Stimulated activated naive B cell treated with anti-CD40 and anti-IgM and Interleukin-4, amounts not matched to agents 10 μg/mL and 1 μg/mL and 100 μg/mL, for 72 hours (primary cell): ENCODE measurements at regions not wholly inside any gene's neighbourhood (a gene's known extent, or its start where the extent isn't known, plus 50 kb on each side); places are given as distances from the start of the nearest gene placed in this dataset.
"Not testable (repeated sequence)": the region's sequence is repeated elsewhere in the genome, so short reads cannot be mapped to it uniquely, and the experiment has no call there.

Experiments used
- ATAC-seq, 2 donors: fragments of 150-1000 bp; cut with Tn5 transposase; replicated peaks; 2 replicates each; pipeline ENCODE4 v1.10.0; 2021; ENCODE audit warnings: moderate library complexity in 1 of 2
- DNase-seq: peaks from one replicate; pipeline ENCODE4 v3.0.0; 2021
- H3K27ac Mint-ChIP-seq: one replicate; pipeline ENCODE4 v1.8.0; 2022; ENCODE audit warnings: mild to moderate bottlenecking, mixed read lengths
- H3K27me3 Mint-ChIP-seq, 2 donors: one replicate each; pipeline ENCODE4 v1.8.0; 2022; ENCODE audit warnings: mixed read lengths in 2 of 2
- H3K36me3 Mint-ChIP-seq, 2 donors: one replicate each; pipeline ENCODE4 v1.8.0; 2022; ENCODE audit warnings: mixed read lengths in 2 of 2, mild to moderate bottlenecking in 1 of 2
- H3K4me1 Mint-ChIP-seq, 2 donors: one replicate each; pipeline ENCODE4 v1.8.0; 2022; ENCODE audit warnings: mixed read lengths in 2 of 2, mild to moderate bottlenecking in 1 of 2
- H3K4me3 Mint-ChIP-seq, 2 donors: one replicate each; pipeline ENCODE4 v1.8.0; 2022; ENCODE audit warnings: mild to moderate bottlenecking in 2 of 2, mixed read lengths in 2 of 2, moderate library complexity in 1 of 2
- H3K9me3 Mint-ChIP-seq, 2 donors: one replicate each; pipeline ENCODE4 v1.8.0; 2022; ENCODE audit warnings: mixed read lengths in 2 of 2, mild to moderate bottlenecking in 1 of 2

DNA sequence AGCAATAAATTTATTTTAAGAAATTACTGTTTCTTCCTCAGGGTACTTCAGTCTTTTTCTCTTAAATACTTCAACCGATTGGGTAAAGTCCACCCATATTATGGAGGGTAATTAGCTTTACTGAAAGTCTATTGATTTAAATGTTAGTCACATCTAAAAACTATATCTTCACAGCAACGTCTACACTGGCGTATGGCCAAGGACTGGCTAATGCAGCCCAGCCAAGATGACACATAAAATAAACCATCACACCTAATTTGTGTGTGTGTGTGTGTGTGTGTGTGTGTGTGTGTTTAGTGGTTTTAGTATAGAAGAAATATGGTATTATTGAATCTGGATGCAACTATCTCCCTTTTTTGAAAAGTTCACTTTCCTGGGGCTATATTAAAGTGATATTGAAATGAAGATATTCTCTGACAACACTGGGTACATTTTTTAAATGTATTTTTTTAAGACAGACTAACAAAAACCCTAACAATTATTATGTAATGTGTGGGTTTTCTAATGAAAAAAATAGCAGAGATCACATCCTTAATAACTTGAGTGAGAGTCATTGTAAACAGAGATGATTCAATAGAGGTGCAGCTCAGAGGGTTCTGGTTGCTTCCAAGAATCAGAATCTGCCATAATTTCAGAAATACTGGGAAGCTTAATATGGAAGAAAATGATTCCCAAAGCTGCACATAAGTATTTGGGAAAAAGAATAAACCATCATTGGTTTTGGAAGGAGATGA, 584.2 kb upstream of the MBL2 start:
- ATAC-seq (no peak), DNase-seq (no peak)
- Mint-ChIP-seq H3K27ac (no peak overlapping the region), H3K9me3 (peaks cover 3 to 12% of the 10 kb centered on the region in 2 donors), H3K4me3 (no peak overlapping the region), H3K4me1 (no peaks in the 10 kb centered on the region), H3K27me3 (no peaks in the 10 kb centered on the region), H3K36me3 (no peaks in the 10 kb centered on the region)

DNA sequence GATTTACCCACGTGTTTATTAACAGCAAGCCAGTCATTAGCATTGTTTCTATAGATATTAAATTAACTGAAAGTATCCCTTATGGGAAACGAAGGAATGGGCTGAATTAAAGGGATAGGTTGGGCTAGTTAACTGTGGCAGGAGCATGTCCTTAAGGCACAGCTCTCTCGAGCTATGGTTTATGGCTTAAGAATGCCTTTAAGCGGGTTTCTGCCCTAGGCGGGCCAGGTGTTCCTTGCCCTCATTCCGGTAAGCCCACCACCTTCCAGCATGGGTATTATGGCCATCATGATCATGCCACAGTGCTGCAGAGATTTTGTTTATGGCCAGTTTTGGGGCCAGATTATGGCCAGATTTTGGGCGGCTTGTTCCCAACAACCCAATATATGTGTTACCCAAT, 569.9 kb upstream of the MBL2 start:
- H3K4me1 Mint-ChIP-seq, H3K36me3 Mint-ChIP-seq, ATAC-seq, H3K27ac Mint-ChIP-seq, H3K4me3 Mint-ChIP-seq, H3K27me3 Mint-ChIP-seq, DNase-seq, H3K9me3 Mint-ChIP-seq: not testable (repeated sequence)

DNA sequence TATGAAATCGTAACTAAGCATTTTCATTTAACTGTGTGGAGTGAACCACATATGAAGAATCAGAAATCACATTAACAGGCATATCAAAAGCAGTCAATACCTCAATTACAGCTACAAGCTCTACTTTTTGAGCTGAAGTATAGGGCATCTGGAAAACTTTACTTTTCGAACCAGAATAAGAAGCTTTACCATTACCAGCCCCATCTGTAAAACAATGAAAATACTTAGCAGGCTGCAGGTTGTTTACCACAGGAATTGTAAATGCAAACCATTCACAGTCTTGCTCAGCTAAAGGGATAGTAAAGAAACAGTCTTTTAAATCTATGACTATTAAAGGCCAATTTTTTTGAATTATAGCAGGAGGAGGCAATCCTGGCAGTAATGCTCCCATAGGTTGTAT, 565.6 kb upstream of the MBL2 start:
- not testable (repeated sequence) for H3K36me3 Mint-ChIP-seq, ATAC-seq, DNase-seq, H3K4me3 Mint-ChIP-seq, H3K27me3 Mint-ChIP-seq, H3K4me1 Mint-ChIP-seq, H3K27ac Mint-ChIP-seq
- H3K9me3 Mint-ChIP-seq = peaks cover 9 to 14% of the 10 kb centered on the region in 2 donors

DNA sequence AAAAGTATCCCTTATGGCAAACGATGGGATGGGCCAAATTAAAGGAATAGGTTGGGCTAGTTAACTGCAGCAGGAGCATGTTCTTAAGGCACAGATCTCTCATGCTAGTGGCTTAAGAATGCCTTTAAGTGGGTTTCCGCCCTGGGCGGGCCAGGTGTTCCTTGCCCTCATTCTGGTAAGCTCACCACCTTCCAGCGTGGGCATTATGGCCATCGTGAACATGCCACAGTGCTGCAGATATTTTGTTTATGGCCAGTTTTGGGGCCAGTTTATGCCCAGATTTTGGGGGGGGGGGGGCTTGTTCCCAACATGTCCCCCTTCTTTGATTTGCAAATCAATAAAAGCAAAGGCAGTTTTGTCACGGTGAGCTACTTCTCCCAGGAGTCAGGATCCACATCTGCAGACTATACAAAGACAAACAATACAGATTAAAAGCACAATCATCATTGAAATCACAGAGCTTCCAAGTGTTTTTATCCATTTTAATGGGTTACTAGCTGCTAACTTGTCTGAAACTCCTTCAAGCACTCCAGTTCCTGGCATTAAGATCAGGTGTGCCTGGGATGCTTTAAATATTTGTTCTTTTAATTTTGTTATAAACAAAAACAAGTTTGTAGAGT, 563.3 kb upstream of the MBL2 start:
- DNase-seq, H3K36me3 Mint-ChIP-seq, H3K4me3 Mint-ChIP-seq, H3K27ac Mint-ChIP-seq, ATAC-seq, H3K4me1 Mint-ChIP-seq, H3K27me3 Mint-ChIP-seq: not testable (repeated sequence)
- peaks cover 9 to 14% of the 10 kb centered on the region in 2 donors for H3K9me3 Mint-ChIP-seq

DNA sequence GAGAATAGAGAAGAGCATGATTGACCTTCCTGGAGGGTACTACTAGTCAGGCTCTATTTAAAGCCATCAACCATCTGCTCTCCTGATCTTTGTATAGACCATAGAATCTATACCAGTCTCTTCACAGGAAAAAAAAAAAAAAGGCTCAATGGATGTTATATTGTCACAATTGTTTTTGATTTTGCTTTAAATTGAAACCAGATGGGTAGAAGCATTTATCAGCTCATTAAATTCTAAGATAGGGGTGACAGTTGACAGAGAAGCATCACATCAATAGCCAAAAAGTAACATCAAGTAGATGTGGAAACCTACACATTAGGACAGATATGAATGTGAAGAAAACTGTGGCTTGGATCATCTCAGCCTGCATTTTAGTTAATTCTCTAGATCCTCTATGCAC, 558.9 kb upstream of the MBL2 start:
- ATAC-seq (no peak), DNase-seq (no peak)
- Mint-ChIP-seq H3K36me3 (no peaks in the 10 kb centered on the region), H3K27ac (no peak overlapping the region), H3K27me3 (no peaks in the 10 kb centered on the region), H3K9me3 (peaks cover 6 to 7% of the 10 kb centered on the region in 2 donors), H3K4me3 (no peak overlapping the region), H3K4me1 (no peaks in the 10 kb centered on the region)

DNA sequence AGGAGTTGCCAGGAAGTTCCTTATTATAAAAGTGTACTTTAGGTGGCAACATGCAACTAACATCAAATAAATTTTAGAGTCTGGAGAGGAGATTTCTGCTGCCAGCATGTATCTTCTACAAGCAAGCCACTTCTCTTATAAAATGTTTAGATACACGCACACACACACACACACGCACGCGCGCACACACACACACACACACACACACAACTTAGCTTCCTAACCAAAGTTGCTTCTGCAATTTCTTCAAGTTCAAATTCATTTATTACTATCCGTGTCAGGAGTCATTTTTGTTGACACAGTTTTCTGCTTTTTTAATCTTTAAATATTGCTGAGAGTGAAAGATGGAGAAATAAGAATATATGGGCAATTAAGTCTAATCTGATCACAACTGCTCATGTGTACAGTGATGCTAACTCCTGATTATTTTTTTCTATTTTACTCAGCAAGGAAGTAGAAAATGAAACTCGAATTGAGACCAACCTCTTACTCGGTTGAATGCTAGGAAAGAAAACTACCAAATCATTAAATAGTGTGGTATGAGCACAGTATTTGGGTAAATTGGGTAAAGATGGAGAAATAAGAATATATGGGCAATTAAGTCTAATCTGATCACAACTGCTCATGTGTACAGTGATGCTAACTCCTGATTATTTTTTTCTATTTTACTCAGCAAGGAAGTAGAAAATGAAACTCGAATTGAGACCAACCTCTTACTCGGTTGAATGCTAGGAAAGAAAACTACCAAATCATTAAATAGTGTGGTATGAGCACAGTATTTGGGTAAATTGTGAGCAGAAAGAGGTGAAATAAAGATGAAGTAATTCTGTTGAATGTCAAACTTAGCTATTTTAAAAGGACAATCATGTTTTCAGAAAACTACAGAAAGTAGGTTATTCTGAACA, 554.1 kb upstream of the MBL2 start:
- not testable (repeated sequence) for H3K4me3 Mint-ChIP-seq, H3K4me1 Mint-ChIP-seq, H3K27ac Mint-ChIP-seq, H3K36me3 Mint-ChIP-seq, H3K9me3 Mint-ChIP-seq, ATAC-seq, H3K27me3 Mint-ChIP-seq, DNase-seq

DNA sequence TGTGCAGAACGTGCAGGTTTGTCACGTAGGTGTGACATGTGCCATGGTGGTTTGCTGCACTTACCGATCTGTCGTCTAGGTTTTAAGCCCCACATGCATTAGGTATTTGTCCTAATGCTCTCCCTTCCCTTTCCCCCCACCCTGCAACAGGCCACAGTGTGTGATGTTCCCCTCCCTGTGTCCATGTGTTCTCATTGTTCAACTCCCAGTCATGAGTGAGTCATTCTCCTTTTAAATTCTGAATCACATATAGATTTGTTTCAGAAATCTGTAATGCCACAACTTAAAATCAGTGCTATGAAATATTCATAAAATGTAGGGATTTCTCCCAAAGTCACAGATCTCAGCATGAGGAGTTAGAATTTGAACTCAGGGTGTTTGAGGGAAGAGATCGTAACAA, 552.5 kb upstream of the MBL2 start:
- H3K27ac Mint-ChIP-seq = no peak overlapping the region
- ATAC-seq (no peak), DNase-seq (no peak)
- no peaks in the 10 kb centered on the region for H3K27me3 Mint-ChIP-seq
- peaks cover 2 to 3% of the 10 kb centered on the region in 2 donors for H3K9me3 Mint-ChIP-seq
- H3K36me3 Mint-ChIP-seq = no peaks in the 10 kb centered on the region
- H3K4me3 Mint-ChIP-seq = no peak overlapping the region
- no peaks in the 10 kb centered on the region for H3K4me1 Mint-ChIP-seq

DNA sequence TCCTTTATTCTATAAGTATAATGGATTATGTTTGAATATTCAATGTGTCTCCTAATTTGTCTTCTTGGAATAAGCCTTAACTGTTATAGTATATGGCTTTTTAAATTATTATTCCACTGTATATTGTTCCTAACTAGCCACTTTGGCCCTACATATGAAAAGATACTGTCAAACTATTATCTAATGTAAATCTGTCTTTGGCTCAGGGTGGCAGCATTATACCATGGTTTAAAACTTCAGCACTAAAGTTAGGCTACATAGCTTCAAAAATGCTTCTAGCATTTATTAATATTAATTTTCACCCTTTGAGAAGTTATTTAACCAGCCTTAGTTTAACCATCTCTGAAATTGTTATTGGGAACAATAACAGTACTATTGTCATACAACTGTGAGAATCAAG, 543.1 kb upstream of the MBL2 start:
- Mint-ChIP-seq H3K27ac (no peak overlapping the region), H3K4me1 (no peaks in the 10 kb centered on the region), H3K36me3 (no peaks in the 10 kb centered on the region), H3K4me3 (no peak overlapping the region), H3K9me3 (no peaks in the 10 kb centered on the region), H3K27me3 (no peaks in the 10 kb centered on the region)
- ATAC-seq = no peak
- DNase-seq = no peak

DNA sequence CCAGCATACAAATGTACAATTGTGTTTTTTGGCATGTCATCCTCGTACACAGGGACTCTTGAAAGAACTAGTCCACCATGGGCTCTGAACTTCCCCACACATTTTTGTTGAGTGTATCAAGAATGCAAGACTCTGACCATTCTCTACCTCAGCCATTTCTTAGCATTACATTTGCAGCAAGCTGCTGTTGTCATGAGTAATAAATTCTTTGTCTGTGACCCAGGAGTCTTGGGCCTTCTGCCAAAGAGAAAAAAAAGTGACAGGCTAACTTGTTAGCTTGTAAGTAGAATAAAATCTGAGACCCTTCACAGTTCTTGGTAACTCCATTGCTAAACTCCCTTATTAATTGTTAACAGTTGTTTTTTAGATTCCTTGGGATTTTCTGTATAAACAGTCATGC, 542.3 kb upstream of the MBL2 start:
- no peak overlapping the region for H3K27ac Mint-ChIP-seq
- no peaks in the 10 kb centered on the region for H3K27me3 Mint-ChIP-seq
- DNase-seq = no peak
- H3K4me1 Mint-ChIP-seq = no peaks in the 10 kb centered on the region
- no peaks in the 10 kb centered on the region for H3K9me3 Mint-ChIP-seq
- no peaks in the 10 kb centered on the region for H3K36me3 Mint-ChIP-seq
- no peak overlapping the region for H3K4me3 Mint-ChIP-seq
- no peak for ATAC-seq

DNA sequence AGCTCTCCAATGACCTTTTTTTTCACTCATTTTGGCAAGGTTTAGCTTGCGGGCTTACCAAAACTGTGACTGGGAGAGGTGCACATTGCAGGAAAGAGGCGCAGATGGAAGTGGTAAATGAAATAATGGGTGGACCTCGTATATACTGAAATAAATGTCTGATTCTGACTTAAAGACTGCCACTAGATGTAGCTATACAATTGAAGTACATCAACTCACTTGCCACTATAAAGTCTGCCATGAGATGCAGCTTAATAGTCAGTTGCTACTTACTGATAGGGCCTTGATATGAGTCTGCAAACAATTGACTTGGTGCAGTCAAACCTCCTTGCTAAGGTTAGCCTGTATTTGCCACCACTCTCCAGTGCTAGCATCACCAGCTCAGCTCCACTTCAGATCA, 525.9 kb upstream of the MBL2 start:
- no peaks in the 10 kb centered on the region for H3K36me3 Mint-ChIP-seq
- H3K4me1 Mint-ChIP-seq = no peaks in the 10 kb centered on the region
- no peak overlapping the region for H3K27ac Mint-ChIP-seq
- no peaks in the 10 kb centered on the region for H3K27me3 Mint-ChIP-seq
- ATAC-seq (no peak), DNase-seq (no peak)
- peaks cover 0 to 4% of the 10 kb centered on the region in 2 donors for H3K9me3 Mint-ChIP-seq
- no peak overlapping the region for H3K4me3 Mint-ChIP-seq

DNA sequence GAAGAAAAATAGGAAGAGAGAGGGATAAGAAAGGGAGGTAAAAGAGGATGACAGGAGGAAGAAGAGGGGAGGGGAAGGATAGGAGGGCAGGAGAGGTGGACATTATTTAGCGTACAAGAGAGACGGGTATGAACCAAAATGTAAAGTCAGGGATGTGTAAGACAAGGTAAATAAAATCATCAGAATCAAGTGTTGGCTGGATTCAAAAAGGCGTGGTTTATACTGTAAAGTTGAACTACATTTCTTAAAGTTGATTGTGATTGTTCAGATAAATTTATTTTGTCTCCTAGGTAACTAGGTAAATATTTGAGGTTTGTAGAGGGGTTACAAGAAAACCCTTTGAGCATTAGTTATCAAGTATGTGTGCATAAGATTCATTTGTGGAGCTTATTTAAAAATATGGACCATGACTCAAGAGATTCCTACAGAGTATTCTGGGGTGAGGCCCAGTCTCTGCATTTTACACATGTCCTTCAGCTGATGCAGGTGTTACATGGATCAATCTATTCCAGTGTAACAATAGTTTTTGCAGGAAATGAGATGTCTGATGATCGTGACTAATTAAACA, 512.1 kb upstream of the MBL2 start:
- Mint-ChIP-seq H3K4me1 (no peaks in the 10 kb centered on the region), H3K4me3 (no peak overlapping the region), H3K9me3 (peaks cover 0 to 8% of the 10 kb centered on the region in 2 donors)

DNA sequence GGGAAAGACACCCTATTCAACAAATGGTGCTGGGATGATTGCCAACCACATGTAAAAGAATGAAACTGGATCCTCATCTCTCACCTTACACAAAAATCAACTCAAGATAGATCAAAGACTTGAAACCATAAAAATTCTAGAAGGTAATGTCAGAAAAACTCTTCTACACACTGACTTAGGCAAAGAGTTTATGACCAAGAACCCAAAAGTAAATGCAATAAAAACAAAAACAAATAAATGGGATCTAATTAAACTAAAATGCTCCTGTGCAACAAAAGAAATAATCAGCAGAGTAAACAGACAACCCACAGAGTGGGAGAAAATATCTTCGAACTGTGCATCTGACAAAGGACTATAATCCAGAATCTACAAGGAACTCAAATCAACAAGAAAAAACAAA, 504.2 kb upstream of the MBL2 start:
- DNase-seq (no peak), ATAC-seq (no peak)
- H3K9me3 Mint-ChIP-seq = peaks cover 3 to 12% of the 10 kb centered on the region in 2 donors
- no peaks in the 10 kb centered on the region for H3K36me3 Mint-ChIP-seq
- H3K4me3 Mint-ChIP-seq = no peak overlapping the region
- H3K27ac Mint-ChIP-seq = no peak overlapping the region
- H3K4me1 Mint-ChIP-seq = no peaks in the 10 kb centered on the region
- H3K27me3 Mint-ChIP-seq = no peaks in the 10 kb centered on the region

More for the DNA sequence above, 512.1 kb upstream of the MBL2 start:
- ATAC-seq = no peak
- H3K27me3 Mint-ChIP-seq = no peaks in the 10 kb centered on the region
- no peak for DNase-seq
- no peak overlapping the region for H3K27ac Mint-ChIP-seq
- no peaks in the 10 kb centered on the region for H3K36me3 Mint-ChIP-seq

DNA sequence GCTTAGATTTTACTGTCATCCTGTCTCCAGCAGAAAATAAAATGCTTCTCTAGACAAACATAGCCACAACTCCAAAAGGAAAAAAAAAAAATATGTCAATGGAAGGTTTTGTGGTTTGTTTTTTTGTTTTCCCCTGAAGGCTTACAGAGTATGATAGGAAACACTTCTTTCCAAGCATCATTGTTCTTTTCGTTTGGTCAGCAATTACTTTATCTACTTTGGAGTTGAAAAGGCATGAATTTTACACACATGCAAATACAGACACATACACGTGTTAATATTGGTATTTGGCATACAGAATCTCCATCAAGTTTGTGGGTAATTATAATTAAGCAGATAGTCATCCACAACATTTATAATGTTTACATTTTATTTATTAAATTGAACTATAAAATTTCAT, 496.9 kb upstream of the MBL2 start:
- no peak overlapping the region for H3K27ac Mint-ChIP-seq
- no peak for DNase-seq
- H3K9me3 Mint-ChIP-seq = peaks cover 0 to 3% of the 10 kb centered on the region in 2 donors
- ATAC-seq = no peak
- H3K4me3 Mint-ChIP-seq = no peak overlapping the region
- no peaks in the 10 kb centered on the region for H3K4me1 Mint-ChIP-seq
- no peaks in the 10 kb centered on the region for H3K36me3 Mint-ChIP-seq
- no peaks in the 10 kb centered on the region for H3K27me3 Mint-ChIP-seq

DNA sequence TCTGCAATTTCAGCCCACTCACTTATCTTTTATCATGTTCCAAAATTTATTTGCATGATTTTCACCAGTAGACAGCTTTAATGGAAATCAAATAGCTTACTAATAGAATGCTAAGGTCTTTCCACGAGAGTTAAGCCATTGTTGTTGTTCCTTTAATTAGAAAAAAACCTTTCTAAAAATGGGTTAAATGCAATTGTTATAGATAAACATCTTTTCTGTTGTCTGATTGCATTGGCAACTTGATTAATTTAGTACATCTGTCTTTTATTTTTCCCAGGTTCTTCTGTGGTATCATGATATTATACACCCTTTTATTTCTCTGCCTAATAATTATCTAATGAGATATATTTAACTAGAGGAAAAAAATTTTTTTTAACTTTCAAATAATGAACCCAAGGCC, 487.6 kb upstream of the MBL2 start:
- ATAC-seq (no peak), DNase-seq (no peak)
- H3K36me3 Mint-ChIP-seq = no peaks in the 10 kb centered on the region
- H3K9me3 Mint-ChIP-seq = no peaks in the 10 kb centered on the region
- H3K4me1 Mint-ChIP-seq = no peaks in the 10 kb centered on the region
- H3K4me3 Mint-ChIP-seq = no peak overlapping the region
- no peaks in the 10 kb centered on the region for H3K27me3 Mint-ChIP-seq
- H3K27ac Mint-ChIP-seq = no peak overlapping the region
